ENCODE measurements at regions not wholly inside any gene's neighbourhood (a gene's known extent, or its start where the extent isn't known, plus 50 kb on each side); places are given as distances from the start of the nearest gene placed in this dataset.

DNA sequence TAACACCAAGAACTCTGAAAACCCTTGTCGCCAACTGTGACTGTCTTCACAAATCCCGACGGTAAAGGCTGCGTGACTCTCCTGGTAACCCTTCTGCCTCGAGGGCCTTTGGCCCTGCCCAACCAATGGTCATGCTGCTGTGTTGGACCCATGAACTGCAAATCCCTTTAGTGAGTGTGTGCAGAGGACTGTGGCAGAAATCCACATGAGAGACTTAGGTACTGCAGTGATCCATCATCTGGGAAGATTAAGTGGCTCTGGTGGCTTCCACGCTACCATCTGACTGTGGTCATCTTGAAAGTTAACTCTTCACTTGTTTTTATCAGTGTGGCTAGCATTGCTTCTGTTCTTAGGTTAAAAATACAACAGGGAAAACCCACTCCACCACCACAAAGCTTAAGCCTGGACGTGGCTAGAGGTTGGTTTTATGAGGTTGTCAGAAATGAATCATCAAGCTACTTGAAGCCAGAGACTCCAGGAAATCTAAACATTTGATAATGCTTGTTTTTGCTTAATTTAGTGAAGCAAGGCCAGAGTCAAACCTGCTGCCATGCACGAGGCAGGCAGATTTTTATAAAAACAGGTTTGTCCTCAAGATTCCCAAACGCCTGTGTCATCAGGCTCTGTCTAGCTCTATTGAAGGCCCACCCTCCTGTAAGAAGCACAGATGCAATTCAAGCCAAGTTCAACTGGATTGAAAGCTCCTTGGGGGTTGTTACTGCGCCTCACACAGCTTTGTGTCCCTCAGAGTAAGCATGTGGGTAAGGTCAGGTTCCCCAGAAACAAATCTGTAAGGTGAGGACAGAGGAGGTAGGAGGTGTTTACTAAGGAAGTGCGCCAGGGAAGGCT, 52.7 kb upstream of the ERCC6L2 start:
- DNase-seq, result no peak

DNA sequence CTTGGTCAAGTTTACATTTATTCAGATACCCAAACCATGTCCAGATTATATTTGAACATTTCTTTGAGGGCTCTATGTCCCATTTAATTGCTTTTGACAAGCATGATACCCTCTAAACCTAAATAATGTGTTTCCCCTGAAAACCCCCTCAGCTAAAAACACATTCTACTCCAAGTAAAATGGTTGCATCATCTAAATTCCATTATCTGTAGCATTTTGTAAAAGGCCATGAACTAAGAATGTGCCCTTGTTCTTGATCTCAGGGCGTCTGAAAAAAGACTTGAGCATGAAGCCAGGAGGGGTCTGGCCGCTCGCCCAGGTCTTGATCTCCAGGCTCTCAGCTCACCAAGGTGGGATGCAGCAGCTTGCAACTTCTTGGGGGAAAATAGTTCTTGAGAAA, 53.5 kb upstream of the ERCC6L2 start:
- no peak for DNase-seq

DNA sequence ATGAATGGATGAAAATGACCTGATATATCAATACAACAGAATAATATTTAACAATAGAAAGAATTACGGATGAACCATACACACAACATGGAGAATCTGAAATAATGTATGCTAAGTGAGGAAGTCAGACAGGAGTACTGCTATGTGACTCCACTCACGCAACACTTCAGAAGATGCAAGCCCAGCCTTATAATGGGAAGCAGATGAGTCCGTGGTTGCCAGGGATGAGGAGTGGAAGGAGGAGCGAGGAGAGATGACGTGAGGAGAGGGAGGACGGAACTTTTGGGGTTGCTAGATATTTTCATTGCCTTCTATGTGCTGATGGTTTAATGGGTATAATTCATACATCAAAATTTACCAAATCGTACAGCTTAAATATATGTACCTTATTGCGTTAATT, 55.4 kb upstream of the ERCC6L2 start:
- no peak for DNase-seq

DNA sequence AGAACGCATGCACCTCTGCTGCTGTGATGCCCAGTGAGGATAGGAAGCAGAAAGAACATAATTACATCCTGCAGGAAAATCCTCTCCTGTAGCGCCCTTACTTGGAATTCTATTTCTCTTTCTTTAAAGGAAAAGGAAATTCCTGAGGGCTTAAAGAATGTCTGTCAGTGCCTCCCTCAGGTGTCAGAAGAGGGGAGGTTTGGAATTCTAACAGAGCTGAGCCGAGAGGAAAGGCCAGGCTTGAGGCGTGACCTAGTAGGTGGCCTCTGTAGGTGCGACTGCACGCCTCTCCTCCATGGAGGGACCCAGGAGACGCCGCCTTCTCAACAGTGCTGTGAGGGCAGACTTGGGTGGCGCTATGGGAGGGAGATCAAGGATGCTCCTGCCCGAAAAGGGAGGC, 55.9 kb upstream of the ERCC6L2 start:
- DNase-seq, result no peak

DNA sequence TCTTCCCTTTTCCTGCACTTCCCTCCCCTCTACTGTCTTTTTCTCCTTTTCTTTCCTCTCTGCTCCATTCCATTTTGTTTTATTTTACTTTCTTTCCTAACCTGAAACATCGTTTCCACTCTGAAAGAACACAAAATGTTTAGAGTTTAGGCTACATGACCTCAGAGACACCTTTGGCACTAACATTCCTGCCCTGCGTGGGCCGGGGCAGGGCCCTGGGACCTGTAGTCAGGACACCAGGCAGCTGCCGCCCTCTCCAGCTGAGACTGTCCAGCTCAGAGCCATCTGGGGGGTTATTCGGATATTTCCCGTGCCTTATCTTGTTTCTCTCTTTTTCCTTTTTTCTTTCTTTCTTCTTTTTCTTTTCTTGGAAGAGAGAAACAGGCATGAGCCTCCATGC, 58.3 kb upstream of the ERCC6L2 start:
- no peak for DNase-seq

DNA sequence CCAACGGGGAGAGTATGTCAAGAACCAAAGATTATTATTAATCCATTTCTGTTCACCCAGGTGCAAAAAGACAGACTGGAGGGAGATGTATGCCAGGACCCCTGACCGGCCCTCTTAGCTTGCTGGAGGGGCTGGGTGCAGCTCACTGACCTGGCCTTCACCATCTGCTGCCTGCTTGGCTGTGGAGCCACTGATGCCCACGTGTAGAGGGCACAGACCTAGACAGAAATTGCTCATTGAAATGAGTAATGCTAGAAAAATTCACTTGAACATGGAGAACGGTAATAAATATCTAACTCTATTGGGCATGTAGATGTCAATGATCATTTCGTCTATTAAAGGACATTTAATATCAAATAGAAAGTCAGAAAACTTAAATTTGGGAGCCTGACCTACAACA, 58.8 kb upstream of the ERCC6L2 start:
- no peak for DNase-seq

DNA sequence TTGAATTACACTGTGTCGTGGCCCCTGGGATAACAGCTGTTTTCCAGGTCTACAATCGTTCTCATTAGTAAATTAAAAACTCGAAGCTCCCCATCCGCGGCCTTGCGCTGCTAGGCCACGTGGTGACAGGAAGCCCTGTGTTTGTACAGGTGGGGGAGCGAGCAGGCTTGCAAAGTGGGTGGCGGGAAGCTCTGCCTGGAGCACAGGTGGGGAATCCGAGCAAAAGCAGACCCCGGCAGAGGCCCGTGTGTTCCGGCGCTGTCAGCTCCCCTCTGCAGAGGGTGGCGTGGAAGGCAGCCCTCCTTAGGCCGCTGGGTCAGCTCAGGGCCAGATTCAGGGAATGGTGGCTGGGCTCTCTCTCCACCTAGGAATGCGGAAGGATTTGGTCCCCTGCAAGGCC, 59.5 kb upstream of the ERCC6L2 start:
- DNase-seq, result no peak

DNA sequence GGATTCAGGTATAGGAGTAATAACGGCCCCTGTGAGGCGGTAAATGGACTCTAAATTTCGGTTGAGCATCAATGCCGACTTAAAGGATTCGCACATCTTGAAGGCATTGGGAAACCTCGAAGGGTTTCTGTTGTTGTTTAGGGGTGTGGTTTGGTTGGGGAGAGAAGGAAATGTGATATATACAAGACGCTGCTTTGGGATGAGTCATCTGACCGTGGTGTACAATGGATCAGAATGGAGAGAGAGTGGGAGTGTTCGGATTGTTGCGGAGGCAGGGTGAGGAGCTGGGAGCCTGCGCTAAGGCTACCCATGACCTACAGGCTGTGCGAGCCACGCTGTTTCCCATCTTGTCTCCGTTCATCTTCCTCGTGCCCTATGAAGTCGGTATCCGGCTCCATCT, 60.4 kb upstream of the ERCC6L2 start:
- no peak for DNase-seq

DNA sequence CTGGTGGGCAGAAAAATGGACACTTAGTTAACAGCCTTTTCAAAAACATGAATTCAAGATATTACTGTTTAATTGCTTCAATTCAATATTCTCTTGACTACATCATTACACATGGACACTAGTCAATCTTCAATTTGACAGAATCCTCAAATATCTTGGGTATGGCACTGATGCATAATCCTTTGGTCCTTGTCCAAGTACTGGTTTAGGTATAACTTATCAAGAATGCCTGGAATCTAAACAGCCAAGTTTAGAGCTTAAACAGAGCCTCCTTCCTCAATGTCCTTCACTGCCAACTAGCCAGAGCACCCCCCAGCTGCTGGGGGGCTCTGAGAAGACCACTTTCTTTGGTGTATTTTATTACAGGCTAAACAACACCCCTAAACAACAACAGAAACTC, 61.6 kb upstream of the ERCC6L2 start:
- DNase-seq, result no peak

DNA sequence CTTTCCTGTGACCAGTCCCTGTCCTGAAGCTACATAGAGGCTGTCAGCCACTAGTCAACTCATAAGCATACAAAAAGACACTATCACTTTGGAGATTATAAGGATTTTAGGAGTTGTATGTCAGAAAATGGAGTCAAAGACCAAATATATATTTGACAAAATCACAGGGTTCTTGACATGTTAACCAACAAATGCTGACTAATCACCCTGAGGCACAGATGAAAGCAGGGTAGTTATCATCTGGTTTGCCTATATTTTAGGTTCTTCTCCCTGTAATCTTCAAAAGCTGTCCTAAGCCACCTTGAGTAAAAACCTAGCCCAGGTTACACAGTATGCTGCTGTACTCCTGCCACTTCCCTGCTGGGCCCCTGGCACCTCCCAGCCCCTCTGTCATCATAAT, 64.7 kb upstream of the ERCC6L2 start:
- DNase-seq, result no peak

DNA sequence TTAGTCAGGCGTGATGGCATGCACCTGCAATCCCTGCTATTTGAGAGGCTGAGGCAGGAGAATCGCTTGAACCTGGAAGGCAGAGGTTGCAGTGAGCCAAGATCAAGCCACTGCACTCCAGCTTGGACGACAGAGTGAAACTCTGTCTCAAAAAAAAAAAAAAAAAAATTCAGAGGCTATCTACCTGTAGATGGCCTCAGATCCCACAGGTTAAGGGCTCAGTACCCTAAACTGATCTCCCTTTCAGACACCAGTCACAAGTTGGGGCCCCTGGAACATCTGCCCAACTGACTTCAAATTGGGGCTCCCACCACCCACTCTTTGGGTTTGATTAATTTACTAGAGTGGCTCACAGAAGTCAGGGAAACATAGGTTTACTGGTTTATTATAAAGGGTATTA, 65.4 kb upstream of the ERCC6L2 start:
- no peak for DNase-seq

DNA sequence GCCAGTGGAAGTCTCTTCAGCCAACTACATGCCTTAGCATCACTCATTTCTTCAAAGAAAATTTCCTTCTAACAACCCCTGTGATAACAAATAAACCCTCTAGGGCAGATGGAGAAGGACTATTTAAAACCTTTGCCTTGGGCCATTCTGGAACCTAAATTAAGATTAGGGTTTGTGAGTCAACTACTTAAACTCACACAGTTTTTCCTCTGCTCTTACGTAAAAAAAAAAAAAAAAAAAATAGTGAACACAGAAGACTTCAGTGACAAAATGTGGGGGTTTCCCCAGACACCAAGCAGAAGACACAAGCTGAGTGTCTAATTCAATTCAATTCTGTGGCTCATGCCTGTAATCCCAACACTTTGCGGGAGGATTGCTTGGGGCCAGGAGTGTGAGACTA, 65.8 kb upstream of the ERCC6L2 start:
- no peak for DNase-seq

DNA sequence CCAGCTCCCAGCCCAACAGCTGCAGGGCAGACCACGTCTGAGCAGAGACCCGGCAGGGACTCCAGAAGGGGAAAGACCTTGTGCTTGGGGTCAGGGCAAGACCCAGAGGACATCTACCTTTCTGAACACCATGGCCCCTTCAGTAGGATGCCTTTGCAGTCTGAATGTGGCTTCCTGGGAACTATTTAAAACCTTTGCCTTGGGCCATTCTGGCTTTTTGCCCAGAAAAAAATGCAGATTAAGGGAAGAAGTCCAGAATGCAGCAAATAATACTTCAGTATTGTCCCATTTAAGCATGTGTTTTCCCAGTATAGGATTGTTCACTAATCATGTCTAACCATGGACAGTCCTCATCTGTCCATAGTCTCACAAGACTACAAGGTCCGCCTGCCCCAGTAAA, 67.5 kb upstream of the ERCC6L2 start:
- DNase-seq, result no peak

DNA sequence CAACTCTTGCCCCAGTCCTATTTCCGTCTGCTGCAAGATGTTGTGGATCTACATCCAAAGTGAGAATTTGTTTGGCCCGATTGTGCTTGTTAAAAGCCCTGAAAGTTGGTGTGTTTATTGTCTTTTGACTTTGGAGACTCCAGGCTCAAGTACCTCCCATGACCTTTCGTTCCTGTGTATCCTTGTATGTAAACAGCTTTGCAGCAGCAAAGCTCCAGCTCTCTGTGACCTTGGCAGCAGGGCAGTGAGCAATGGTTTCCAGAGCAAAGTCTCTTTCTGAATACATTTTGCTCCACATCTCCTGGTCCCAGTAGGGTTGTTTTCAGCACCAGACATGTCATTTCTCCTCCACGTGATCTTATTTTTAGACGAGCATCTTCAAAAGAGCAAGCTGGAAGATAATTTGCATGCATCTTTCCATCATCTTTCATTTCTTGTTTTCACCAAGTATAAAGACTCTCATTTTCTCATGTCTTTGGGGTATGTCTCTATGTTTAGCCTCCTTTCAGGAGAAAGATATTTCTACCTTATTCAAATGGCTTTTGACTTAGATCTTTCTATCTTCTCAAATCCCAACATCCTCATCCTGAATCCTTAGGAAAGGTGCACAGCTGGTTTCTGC, 68.1 kb upstream of the ERCC6L2 start:
- no peak for DNase-seq

DNA sequence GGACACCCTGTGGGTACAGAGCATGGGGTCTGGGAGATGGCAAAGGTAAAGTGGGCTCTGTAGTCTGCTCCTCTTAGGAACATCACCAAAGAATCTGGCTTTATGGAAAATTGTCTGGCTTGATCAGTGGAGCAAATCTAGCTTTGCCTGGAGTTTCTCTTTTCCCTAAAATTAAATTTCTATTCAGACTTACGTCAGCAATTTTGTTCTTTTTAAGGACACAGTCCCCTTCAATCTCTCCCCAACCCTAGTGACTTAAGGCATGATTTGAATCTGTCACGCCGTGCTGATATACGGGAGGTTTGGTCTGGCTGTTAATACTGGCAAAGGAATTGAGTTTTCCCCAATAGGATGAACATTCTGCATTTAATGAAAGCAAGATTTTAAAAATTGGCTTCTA, 72.3 kb upstream of the ERCC6L2 start:
- no peak for DNase-seq

DNA sequence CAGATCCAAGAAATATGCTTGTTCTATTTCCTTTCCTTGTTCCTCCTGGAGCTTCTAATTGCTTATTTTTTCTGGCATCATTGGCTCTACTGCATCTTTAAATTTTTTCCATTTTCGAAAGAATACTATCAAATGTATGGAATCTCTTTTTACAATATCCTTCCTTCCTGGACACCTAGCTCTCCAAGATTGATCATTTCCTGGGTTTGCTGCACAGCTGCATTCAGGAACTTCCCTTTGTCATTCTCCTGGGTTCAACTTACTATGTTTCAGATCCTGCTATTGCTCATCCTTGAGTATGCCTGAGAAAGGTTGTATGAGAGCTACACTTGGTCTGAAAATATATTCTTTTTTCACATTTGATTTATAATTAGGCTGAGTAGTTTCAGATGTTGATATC, 73.7 kb upstream of the ERCC6L2 start:
- no peak for DNase-seq

DNA sequence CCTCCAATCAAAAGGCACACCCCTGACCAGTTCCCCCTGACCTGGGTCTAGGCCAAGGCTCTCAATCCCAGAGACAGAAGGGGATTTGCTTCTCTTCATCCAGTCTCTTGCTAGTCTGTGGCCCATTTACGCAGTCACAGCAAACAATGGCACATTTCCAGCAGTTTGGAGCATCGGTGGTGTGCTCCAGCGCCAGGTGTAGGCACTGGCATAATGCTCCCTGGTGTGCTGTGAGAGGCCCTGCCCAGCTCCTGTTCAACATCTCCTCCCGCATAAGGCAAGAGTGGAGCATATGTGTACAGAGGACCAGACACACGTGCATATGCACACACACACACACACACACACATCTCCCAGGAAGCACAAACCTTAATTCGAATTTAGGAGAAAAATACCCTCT, 79.5 kb upstream of the ERCC6L2 start:
- DNase-seq, result no peak

DNA sequence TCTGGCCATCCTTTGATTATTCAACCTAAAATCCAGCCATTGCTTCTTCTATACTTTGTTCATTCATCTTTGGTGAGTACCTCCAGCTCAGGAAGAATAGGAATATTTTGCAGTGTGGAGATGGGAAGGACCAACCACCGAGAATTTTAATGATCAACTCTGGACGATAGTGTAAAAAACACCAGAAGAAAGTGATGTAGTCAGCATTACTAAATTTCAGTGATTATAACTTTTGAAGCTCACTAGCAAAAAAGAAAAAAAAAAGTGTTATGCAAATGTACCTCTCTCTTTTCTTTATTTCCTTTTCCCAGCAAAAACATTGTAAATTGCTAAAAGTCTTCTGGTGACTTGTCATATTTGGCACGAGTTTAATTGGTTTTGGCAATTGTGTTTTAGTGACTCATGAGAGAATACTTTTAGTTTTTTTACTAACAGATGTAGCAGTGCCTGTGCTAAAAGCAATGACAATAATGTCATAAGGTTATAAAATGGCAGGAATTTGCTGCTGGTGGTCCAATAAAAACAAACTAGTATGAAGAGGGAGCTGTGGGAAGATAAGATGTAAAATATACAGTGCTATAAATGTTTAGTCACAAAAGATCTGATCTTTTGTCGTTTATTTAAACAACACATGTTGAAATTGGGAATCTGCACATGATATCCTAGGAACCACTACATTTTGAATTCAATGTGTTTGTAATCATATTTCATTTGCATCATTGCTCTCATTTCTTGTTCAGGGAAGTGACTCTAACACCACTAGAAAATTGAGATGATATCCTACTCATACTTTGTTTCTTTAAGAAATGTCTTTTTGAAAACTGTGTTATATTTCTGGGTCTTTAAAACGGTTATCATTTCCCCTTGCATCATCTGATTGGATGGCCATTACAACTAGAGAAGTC, 81.3 kb upstream of the ERCC6L2 start:
- DNase-seq, result no peak

DNA sequence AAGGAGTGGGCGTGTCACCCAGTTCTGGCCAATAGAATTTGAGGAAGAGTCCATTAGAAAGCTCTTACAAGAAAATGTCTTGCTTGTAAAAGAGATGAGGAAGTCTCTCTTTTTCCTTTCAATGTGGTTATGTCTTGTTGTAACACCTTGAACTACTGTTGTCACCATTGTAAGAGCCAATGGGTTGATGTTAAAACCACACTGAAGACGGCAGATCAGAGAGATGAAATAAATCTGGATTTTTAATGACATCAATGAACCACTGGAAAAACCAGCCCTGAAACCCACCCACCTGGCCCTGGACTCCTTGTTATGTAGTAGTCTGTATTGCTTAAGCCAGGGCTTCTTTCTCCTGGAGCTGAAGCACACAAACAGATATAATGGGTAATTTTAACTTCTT, 83.8 kb upstream of the ERCC6L2 start:
- no peak for DNase-seq

DNA sequence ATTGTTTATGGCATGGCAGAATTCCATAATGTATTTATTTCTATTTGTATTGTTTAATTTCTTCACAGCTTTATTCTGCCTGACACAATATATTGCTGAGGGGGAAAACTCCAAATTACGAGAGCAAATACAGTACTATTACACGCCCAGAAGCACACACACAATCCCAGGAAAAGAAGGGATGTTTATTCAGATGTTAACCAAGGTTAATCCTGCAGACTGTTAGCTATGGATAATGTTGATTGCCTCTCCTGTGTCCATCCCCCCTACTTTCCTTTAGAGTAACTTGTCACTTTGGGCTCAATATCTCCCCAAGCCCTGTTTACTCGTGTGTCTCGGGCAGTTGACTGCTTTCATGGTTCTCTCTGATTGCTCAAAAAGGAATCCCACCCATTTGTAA, 84.2 kb upstream of the ERCC6L2 start:
- no peak for DNase-seq

DNA sequence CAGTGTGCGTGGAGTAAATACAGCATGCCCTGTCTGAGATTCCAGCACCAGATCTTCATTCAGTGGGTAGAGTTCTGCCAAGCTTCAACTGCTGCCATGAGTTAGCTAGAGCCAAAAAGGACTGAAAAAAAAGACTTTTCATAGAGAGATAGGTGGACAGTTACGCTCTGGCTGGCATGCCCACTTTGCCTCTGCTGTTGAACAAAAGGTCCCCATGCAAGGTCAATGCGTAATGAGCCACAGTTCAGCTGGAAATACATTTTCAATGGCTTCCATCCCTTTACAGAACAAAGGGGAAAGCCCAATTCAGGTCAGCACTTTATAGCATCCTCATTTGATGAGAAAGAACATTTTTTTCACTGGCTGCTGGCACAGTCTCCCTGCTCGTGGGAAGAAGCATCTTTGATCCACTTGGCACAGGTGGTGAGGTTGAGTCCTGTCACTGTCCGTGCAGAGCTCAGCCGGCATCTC, 86.9 kb upstream of the ERCC6L2 start:
- no peak for DNase-seq

DNA sequence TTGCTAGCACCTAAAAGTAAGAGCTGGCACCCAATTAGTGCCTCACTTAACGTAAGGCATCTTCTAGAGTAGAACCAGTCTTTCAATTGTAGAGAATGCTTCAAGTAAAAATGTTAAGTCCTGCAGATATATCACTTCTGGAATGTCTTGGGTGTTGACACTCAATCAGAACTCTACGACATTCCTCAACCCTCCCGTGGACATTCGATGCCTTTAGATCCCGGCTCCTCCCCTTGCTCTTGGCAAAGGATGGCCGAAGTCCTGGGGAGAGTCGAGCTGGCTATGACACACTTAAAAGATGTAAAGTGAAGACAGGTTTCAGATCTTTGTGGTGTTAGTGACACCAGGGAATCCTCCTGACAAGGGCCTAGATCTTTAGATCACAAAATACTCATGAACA, 87.5 kb upstream of the ERCC6L2 start:
- DNase-seq, result no peak

DNA sequence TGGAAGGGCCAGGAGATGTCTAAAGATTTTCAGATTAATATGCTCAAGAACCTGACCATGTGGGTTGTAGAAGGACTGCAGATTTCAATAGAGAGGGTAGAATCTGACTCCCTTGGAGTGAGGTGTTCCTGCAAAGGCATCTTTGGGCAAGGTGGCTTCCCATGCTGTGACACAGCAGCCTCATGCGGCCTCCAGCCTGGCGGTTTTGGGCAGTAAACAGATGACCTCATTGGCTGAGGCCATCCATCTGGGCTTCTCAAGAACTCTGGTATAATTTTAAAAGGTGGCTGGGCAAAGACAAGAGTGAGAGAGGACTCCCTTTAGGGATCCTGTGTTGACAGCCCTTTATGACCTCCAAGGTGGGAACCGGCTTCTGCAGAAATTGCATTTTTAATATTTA, 90.3 kb upstream of the ERCC6L2 start:
- DNase-seq, result no peak

DNA sequence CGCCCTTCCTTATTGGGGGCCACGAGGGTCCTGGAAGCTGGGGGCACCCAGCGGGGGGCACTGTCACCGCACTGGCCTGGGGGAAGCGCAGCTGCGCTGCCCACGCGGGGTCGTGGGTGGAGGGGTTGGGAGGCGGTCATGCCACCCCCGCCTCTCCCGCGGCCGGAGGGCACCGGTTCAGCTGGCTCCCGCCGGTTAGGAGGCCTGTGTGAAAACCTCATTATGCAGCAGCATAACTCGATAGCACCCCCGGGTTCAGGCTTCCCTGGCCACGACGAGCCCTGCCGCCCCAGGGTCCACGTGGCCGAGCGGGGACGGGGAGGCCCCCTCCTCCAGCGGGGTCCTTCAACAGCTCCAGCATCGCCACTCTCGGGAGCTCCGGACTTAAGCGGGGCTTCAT, 91.2 kb upstream of the ERCC6L2 start:
- no peak for DNase-seq

All from CD4-positive, alpha-beta T cell treated with Interleukin-21 for 1 hour (primary cell).